Astrocyte of the cerebellum (primary cell): ENCODE measurements at regions not wholly inside any gene's neighbourhood (a gene's known extent, or its start where the extent isn't known, plus 50 kb on each side); places are given as distances from the start of the nearest gene placed in this dataset.

ENCODE experiments used
- DNase-seq: peaks from one replicate; pipeline ENCODE4 v3.0.0-alpha.2; 2011; ENCODE audit warnings: low read depth
- H3K4me3 ChIP-seq: 2 replicates; pipeline ENCODE4 v1.5.1; 2011; ENCODE audit warnings: mild to moderate bottlenecking, low read depth, low read length, moderate library complexity
- in situ Hi-C: cut with HindIII; loops from 2 replicates; pipeline ENCODE4 v1.10.0; 2017; ENCODE audit warnings: low sequenced_read_pairs
- TF ChIP-seq, protein P1 (sequence below): IDR thresholded peaks from 2 replicates; pipeline ENCODE4 v1.5.1; 2012; ENCODE audit warnings: low read length, low read depth, moderate library complexity, mild to moderate bottlenecking; ENCODE audit errors: missing control alignments

DNA sequence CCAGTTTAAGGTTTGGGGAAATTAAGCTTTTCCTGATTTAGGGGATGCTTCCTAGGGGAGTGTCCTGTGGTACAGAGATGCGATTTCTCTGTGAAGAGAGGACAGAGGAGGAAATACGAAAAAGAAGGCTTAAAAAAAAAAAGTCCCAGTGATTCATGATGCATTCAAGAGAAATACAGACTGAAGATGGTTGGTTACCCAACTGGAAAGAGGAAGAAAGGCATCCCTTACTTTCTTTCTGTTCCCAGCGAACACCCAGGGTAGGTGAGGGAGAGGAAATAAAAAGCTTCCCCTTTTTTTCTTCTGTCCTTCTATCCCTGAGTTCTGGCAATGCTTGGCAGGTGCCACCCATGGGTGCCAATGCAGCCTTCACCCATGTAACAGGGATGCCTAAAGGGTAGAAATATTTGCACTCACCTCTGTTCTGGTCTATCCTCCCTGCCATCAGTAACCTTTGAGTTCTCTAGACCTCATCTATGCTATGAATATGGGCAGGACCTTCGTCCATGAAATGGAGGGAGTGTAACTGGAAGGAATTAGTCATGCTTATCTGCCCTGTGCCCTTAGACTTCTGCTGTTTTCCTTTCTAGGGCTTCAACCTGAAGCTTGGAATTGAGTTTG is 230.1 kb upstream of the GALNTL6 start:
- H3K4me3 ChIP-seq: no peak overlapping the region
- in situ Hi-C loops: no loop called here
- TF ChIP-seq, protein P1, sequence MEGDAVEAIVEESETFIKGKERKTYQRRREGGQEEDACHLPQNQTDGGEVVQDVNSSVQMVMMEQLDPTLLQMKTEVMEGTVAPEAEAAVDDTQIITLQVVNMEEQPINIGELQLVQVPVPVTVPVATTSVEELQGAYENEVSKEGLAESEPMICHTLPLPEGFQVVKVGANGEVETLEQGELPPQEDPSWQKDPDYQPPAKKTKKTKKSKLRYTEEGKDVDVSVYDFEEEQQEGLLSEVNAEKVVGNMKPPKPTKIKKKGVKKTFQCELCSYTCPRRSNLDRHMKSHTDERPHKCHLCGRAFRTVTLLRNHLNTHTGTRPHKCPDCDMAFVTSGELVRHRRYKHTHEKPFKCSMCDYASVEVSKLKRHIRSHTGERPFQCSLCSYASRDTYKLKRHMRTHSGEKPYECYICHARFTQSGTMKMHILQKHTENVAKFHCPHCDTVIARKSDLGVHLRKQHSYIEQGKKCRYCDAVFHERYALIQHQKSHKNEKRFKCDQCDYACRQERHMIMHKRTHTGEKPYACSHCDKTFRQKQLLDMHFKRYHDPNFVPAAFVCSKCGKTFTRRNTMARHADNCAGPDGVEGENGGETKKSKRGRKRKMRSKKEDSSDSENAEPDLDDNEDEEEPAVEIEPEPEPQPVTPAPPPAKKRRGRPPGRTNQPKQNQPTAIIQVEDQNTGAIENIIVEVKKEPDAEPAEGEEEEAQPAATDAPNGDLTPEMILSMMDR: no peak
- DNase-seq: no peak

GRCh38 chr4:171573181-171573580 is 240.0 kb upstream of the GALNTL6 start:
- no peak for DNase-seq
- no peak overlapping the region for H3K4me3 ChIP-seq
- in situ Hi-C loops: no loop called here
- TF ChIP-seq, protein P1: no peak

GRCh38 chr4:171565130-171565788 is 247.9 kb upstream of the GALNTL6 start:
- in situ Hi-C loops: no loop called here
- TF ChIP-seq, protein P1: no peak
- DNase-seq: no peak
- H3K4me3 ChIP-seq: no peak overlapping the region

DNA sequence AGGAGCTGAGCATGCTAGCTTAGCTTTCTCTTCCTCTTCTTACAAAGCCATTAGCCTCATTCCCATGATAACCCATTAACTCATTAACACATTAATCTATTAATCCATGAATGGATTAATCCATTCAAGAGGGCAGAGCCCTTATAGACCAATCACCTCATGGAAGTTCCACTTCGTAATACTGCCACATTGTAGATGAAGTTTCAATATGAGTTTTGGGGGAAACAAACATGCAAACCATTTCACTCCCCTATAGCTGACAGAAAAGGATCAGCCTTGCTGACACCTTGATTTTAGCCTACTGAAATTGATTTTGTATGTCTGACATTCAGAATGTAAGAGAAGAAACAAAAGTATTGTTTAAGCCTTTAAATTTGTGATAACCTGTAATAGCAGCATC is 251.8 kb upstream of the GALNTL6 start:
- TF ChIP-seq, protein P1: no peak
- DNase-seq: no peak
- in situ Hi-C loops: no loop called here
- H3K4me3 ChIP-seq: no peak overlapping the region

DNA sequence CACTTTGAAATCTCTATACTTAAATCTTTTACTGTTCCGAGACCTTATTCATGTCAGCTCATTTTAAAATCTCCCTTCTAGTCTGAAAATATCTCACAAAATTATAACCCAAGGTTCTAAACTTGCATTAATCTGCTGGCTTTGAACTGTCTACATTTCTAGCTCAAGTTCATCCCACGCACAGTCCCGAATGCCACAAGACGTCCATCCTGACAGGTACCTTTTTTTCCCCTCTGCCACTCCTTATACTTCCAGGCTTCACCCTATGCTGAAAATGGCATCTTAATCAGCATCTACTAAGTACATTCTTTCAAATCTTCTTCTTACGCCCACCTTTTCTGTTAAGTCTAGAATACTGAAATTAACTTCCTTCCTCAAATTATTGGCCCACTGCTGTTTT is 259.2 kb upstream of the GALNTL6 start:
- H3K4me3 ChIP-seq: no peak overlapping the region
- no peak for DNase-seq
- TF ChIP-seq, protein P1: no peak
- in situ Hi-C loops: no loop called here

GRCh38 chr4:171542640-171543039 is 270.6 kb upstream of the GALNTL6 start:
- TF ChIP-seq, protein P1: no peak
- DNase-seq: no peak
- no peak overlapping the region for H3K4me3 ChIP-seq
- in situ Hi-C loops: no loop called here
